A549 (cell line): ENCODE measurements at regions not wholly inside any gene's neighbourhood (a gene's known extent, or its start where the extent isn't known, plus 50 kb on each side); places are given as distances from the start of the nearest gene placed in this dataset.

Source experiments
- CTCF ChIP-seq: fragments of >200 bp; sonication (Bioruptor Twin); formaldehyde crosslinking; IDR thresholded peaks from 3 replicates; pipeline ENCODE4 v1.5.1; 2016
- EP300 ChIP-seq, 2 experiments: fragments of >200 bp; sonication (Bioruptor Twin); formaldehyde crosslinking; IDR thresholded peaks; 2 replicates in 1 of 2; 3 replicates in 1 of 2; pipeline ENCODE4 v1.6.1; 2016 to 2017
- JUN ChIP-seq, 2 experiments: fragments of >200 bp; sonication (Bioruptor Twin); formaldehyde crosslinking; IDR thresholded peaks; 2 replicates in 1 of 2; 3 replicates in 1 of 2; pipeline ENCODE4 v1.6.1; 2016 to 2017
- SREBF2 ChIP-seq: fragments of 450-650 bp; IDR thresholded peaks from 2 replicates; pipeline ENCODE4 v1.6.1; 2014; ENCODE audit warnings: mild to moderate bottlenecking, moderate library complexity

DNA sequence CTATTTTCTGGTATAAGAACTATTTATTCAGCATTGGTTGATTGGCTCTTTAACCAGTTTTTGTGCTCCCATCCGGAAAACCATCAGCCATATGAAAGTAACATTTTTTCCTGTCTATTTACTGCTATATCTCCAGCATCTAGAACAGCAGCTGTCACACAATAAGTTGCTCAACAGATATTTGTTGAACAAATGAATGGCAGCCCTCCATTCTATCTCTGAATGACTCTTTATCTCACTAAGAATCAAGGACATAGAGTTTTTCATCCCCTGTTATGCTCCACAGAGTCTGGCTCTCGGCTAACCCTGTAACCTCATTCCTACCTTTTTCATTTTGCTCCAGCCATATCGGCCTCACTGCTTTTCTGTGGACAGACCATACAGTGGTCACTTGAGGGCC is 145.5 kb downstream of the SLITRK6 start:
- TF ChIP-seq EP300 (IDR thresholded peaks at IDR 0.05), result no peak
- no peak for TF ChIP-seq SREBF2
- TF ChIP-seq CTCF, result no peak
- TF ChIP-seq JUN (IDR thresholded peaks at IDR 0.05), result no peak
